ENCODE measurements at regions not wholly inside any gene's neighbourhood (a gene's known extent, or its start where the extent isn't known, plus 50 kb on each side); places are given as distances from the start of the nearest gene placed in this dataset.

DNA sequence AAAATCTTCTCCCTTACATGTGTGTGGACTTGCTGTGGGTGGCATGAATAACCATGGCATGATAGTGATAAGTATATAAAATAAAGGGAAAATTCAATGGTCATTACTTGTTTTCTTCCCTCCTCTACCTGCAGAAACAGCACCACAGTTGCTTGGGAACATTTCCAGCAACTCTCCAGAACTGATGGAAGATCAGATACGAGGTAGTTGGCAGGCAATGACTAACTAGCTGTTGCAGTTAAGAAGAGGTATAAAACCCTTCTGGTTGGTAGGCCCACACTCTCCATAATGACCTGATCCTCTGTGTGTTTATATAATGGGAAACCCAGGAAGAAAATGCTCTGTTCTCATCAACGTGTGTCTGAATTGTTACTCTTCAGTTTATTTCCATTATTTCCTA is 185.9 kb downstream of the SYK start:
- TF ChIP-seq, protein P1, sequence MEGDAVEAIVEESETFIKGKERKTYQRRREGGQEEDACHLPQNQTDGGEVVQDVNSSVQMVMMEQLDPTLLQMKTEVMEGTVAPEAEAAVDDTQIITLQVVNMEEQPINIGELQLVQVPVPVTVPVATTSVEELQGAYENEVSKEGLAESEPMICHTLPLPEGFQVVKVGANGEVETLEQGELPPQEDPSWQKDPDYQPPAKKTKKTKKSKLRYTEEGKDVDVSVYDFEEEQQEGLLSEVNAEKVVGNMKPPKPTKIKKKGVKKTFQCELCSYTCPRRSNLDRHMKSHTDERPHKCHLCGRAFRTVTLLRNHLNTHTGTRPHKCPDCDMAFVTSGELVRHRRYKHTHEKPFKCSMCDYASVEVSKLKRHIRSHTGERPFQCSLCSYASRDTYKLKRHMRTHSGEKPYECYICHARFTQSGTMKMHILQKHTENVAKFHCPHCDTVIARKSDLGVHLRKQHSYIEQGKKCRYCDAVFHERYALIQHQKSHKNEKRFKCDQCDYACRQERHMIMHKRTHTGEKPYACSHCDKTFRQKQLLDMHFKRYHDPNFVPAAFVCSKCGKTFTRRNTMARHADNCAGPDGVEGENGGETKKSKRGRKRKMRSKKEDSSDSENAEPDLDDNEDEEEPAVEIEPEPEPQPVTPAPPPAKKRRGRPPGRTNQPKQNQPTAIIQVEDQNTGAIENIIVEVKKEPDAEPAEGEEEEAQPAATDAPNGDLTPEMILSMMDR (conservative IDR thresholded peaks at IDR 0.05), result no peak
- no peak for TF ChIP-seq ZFX (IDR thresholded peaks at IDR 0.05)
